ENCODE measurements at regions not wholly inside any gene's neighbourhood (a gene's known extent, or its start where the extent isn't known, plus 50 kb on each side); places are given as distances from the start of the nearest gene placed in this dataset.
"Not testable (repeated sequence)": the region's sequence is repeated elsewhere in the genome, so short reads cannot be mapped to it uniquely, and the experiment has no call there.

DNA sequence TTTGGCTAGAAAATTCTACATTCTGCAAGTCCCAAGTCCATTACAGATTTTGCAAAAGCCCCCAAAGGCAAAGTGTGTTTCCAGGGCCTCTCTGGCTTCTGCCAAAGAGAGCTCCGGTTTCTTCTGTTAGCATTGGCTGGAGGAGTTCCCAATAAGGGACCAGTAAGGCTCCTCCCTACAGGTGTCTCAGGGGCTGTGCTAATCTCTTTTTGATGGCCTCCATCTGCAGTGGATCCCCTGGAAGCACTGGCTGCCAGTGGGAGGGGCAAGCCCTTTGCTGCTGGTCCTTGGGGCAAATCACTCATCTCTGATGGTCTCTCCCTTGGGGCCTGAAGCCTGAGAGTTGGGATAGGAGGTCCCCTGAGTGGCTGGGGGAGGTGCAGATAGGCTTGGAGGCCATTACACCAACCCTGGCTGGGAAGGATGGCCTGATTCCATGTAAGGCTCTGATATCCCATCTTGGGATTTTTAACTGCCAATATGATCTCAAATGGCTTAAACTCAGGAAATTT is 89.1 kb upstream of the USP24 start:
- no peak for DNase-seq

DNA sequence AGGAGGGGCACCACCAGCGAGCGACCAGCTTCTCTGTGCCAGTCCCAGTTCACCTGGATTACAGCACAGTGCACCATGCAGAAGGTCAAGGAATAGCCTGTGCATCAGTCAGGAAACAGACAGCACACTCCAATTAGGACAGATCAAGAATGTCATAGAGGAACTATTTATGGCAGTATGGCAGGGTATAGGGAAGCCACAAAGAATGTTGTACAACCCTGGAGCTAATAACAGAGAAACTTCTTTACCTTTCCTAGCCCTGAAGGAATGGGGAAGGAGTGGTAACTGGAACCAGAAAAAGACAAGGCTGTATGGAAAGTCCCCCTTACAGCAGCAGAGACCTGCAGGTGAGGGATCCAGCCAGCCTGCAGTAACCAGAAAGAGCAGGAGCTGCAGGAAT is 87.8 kb upstream of the USP24 start:
- DNase-seq, result no peak

DNA sequence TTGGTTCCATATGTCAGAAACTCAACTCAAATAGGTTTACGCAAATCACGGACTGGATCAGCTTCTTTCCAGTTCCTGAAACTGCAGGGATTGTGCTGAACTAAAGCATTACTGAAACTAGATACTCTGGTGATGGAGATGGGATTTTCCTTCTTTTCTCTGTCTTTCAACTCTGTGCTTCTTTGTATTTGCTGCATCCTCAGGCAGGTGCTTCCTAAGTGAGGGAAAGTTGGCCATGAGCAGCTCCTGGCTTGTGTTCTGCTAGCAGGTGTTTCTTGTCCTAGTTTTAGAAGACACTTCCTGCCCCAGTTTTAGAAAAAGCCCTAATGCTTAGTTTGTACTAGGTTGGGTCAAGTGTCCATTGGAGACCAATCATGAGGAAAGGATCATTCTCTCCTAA is 86.7 kb upstream of the USP24 start:
- no peak for DNase-seq

GRCh38 chr1:55300975-55301374 is 85.8 kb upstream of the USP24 start:
- DNase-seq, result no peak

GRCh38 chr1:55298167-55298894 is 83.2 kb upstream of the USP24 start:
- DNase-seq, result no peak

DNA sequence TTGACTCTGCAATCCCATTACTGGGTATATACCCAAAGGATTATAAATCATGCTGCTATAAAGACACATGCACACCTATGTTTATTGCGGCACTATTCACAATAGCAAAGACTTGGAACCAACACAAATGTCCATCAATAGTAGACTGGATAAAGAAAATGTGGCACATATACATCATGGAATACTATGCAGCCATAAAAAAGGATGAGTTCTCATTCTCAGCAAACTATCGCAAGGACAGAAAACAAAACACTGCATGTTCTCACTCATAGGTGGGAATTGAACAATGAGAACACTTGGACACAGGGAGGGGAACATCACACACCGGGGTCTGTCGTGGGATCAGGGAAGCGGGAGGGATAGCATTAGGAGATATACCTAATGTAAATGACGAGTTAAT is 81.1 kb upstream of the USP24 start:
- DNase-seq, result not testable (repeated sequence)

DNA sequence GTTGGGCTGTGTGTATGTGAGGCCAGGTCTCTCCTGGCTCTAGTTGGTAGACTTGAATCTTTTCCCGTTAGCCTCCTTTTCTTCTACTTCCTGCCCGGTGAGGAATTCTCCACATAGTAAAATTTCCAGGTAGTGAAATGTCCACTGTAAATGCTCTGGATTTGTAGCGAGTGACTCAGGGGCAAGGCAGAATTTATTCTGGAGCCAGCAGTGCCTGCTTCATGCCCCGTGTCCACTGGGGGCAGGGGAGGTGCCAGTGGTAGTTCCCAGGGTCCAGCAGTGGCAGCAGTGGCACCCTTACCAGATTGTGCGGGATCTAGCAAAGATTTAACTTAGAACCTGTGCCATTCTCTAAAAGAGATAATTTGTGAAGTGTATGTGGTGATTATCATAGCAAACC is 74.5 kb upstream of the USP24 start:
- no peak for DNase-seq

DNA sequence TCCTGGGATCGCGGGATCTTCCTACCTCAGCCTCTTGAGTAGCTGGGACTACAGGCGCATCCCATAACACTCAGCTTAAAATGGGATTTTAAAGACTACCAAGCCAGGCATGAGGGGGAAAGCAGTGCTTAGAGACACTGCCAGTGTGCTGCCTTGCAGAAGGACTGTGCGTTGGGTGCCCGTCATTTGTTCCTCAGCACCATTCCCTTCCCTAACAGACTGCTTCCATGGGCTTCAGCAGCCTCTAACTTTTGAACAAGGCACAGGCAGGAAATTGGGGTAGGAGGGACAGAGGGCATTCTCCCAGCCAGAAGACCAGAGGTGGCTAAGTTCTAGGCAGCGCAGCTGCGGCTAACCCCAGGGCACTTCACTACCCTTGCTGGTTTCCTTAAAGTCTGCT is 73.9 kb upstream of the USP24 start:
- no peak for DNase-seq

GRCh38 chr1:55288245-55288644 is 73.1 kb upstream of the USP24 start:
- DNase-seq, result no peak

- DNase-seq, result no peak
These were observed 72.6 kb upstream of the USP24 start for GRCh38 chr1:55287723-55288122.

GRCh38 chr1:55286856-55287602 is 71.9 kb upstream of the USP24 start:
- no peak for DNase-seq

GRCh38 chr1:55285834-55286233 is 70.7 kb upstream of the USP24 start:
- no peak for DNase-seq

DNA sequence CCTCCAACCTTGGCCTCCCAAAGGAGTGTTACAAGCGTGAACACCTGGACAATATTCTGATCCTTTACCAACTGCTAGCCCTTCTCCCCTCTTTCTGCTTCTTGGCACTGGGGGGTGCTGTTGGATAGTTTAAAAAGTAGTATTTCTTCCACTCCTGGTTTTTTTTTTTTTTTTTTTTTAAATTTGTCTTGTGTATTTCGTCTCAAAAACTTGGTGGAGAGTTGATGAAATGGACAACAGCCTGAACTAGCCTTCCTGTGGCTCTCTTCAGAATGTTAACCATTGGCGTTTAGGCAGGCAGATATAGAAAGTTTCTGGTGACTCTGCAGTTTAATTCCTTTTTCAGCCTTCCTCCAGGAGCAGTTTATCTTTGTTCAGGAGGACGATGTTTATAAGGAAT is 69.7 kb upstream of the USP24 start:
- no peak for DNase-seq

- no peak for DNase-seq
These were observed 66.9 kb upstream of the USP24 start for GRCh38 chr1:55282058-55282457.

- no peak for DNase-seq
These were observed 65.6 kb upstream of the USP24 start for GRCh38 chr1:55280731-55281130.

- no peak for DNase-seq
These were observed 64.5 kb upstream of the USP24 start for GRCh38 chr1:55279627-55280026.

GRCh38 chr1:55278378-55278777 is 63.2 kb upstream of the USP24 start:
- no peak for DNase-seq

- DNase-seq, result peak in 1 of 2 experiments; percentile 50
These were observed 62.4 kb upstream of the USP24 start for GRCh38 chr1:55277377-55278130.

DNA sequence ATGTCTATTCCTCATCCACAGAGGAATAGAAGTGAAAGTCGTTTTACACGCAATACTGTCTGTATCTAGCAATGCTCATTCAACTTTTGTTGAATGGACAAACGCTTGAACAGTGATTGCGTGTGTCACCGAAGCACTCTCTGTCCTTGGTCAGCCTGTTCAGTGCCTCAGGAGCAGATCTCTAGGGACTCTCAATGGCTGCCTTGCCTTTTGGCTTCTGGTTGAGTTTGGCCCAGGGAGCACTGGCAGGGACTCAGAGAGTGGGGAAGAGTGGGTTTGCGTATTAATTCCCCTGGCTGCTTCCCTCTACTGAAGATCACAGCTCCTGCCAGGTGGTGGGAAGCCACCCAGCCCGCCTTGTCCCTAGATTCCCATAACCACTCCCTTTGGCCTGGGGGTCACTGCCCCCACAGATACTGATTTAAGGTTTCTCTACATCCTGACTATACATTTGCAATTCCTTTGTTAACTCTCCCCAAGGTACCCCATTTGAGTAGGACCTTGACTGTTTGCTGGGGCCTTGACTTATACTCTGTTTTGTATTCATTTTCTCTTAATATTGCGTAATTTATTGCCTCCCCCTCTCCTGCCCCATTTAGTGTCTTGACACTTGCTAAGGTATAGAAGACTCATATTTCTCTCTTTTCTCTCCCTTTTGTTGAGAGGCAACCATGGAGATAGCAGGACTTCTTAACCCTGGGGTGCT is 61.7 kb upstream of the USP24 start:
- no peak for DNase-seq

- no peak for DNase-seq
These were observed 60.8 kb upstream of the USP24 start for GRCh38 chr1:55275941-55276341.

GRCh38 chr1:55275151-55275748 is 60.1 kb upstream of the USP24 start:
- DNase-seq, result no peak

DNA sequence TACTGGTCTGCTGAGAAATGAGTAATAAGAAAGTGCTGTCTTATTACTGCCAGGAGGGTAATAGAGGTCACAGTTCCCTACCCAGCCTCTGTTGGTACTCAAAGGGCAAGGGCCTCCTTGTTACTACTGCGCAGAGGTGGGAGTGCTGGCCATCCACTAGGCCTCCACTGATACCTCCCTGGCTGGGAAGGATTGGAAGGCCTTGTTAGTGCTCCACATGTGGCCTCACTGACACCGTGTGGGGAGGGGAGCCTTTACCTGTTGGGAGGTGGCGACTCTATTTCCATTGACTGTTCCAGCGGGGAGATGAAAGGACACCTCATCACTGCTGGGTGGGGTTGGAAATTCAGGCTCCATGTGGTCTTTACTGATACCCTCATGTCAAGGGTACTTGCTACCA is 57.8 kb upstream of the USP24 start:
- no peak for DNase-seq

Measured in cerebellar nuclear complex (tissue), 1 donor.